ENCODE measurements at regions not wholly inside any gene's neighbourhood (a gene's known extent, or its start where the extent isn't known, plus 50 kb on each side); places are given as distances from the start of the nearest gene placed in this dataset.

DNA sequence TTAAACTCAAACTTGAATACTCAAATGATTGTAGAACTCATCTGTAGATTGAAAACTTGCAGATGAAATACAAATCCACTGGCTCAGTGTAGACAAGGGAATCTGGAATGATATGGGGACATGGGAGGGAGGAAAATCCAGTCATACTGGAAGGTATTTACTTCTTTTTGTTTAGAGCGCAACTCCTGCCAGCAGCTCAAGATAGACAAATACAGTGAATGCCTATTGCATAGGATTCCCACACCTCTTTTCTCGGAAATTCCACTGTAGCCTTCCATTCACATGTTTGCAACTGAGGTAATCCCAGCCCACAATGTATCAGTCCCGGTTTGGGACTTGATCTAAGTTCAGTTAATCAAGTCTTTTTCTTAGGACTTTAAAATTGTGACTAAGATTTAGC is 311.2 kb downstream of the PTPRC start:
- Histone ChIP-seq H3K27ac (ENCODE audit: low read length) (no peak overlapping the region), H3K9me3 (ENCODE audit: insufficient read depth, low read length) (0 out of 2 replicates have a peak, but pooled peaks cover 3% of the 10 kb centered on the region), H3K27me3 (ENCODE audit: low read depth, low read length) (no peaks in the 10 kb centered on the region), H3K79me2 (ENCODE audit: low read length) (no peaks in the 10 kb centered on the region), H2AFZ (ENCODE audit: low read depth, low read length) (no peak overlapping the region), H3K36me3 (replicated peaks; ENCODE audit: low read depth, low read length) (no peaks in the 10 kb centered on the region), H3K4me2 (ENCODE audit: low read length) (no peak overlapping the region), H3K9ac (ENCODE audit: low read length) (no peak overlapping the region), H3K4me3 (ENCODE audit: low read length) (no peak overlapping the region), H4K20me1 (ENCODE audit: insufficient read depth, low read length) (no peaks in the 10 kb centered on the region), H3K4me1 (ENCODE audit: low read length) (no peaks in the 10 kb centered on the region)
- TF ChIP-seq, protein P1, sequence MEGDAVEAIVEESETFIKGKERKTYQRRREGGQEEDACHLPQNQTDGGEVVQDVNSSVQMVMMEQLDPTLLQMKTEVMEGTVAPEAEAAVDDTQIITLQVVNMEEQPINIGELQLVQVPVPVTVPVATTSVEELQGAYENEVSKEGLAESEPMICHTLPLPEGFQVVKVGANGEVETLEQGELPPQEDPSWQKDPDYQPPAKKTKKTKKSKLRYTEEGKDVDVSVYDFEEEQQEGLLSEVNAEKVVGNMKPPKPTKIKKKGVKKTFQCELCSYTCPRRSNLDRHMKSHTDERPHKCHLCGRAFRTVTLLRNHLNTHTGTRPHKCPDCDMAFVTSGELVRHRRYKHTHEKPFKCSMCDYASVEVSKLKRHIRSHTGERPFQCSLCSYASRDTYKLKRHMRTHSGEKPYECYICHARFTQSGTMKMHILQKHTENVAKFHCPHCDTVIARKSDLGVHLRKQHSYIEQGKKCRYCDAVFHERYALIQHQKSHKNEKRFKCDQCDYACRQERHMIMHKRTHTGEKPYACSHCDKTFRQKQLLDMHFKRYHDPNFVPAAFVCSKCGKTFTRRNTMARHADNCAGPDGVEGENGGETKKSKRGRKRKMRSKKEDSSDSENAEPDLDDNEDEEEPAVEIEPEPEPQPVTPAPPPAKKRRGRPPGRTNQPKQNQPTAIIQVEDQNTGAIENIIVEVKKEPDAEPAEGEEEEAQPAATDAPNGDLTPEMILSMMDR (IDR thresholded peaks at IDR 0.05; ENCODE audit: low read depth, low read length), result no peak
- no peak for TF ChIP-seq EZH2phosphoT487 (IDR thresholded peaks at IDR 0.05; ENCODE audit: low read depth)

DNA sequence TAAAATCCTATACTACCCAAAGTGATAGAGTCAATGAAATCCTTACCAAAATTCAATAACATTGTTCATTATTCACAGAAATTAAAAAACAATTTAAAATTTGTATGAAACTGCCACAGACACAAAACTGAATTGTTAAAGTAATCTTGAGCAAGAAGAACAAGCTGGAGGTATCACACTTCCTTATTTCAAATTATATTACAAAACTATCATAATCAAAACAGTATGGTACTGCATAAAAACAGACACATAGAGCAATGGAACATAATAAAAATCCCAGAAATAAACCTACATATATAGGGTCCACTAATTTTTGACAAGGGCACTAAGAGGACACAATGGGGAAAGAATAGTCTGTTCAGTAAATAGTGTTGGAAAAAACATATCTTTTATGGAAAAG is 316.2 kb downstream of the PTPRC start:
- H3K27ac ChIP-seq (ENCODE audit: low read length), result no peak overlapping the region
- no peak for TF ChIP-seq EZH2phosphoT487 (IDR thresholded peaks at IDR 0.05; ENCODE audit: low read depth)
- TF ChIP-seq, protein P1 (IDR thresholded peaks at IDR 0.05; ENCODE audit: low read depth, low read length), result no peak
- H3K9me3 ChIP-seq (ENCODE audit: insufficient read depth, low read length), result 0 out of 2 replicates have a peak, but pooled peaks cover 6% of the 10 kb centered on the region
- H3K9ac ChIP-seq (ENCODE audit: low read length), result no peak overlapping the region
- H3K4me1 ChIP-seq (ENCODE audit: low read length), result no peaks in the 10 kb centered on the region
- H2AFZ ChIP-seq (ENCODE audit: low read depth, low read length), result no peak overlapping the region
- no peaks in the 10 kb centered on the region for H3K79me2 ChIP-seq (ENCODE audit: low read length)
- no peak overlapping the region for H3K4me2 ChIP-seq (ENCODE audit: low read length)
- H3K36me3 ChIP-seq (replicated peaks; ENCODE audit: low read depth, low read length), result no peaks in the 10 kb centered on the region
- no peaks in the 10 kb centered on the region for H3K27me3 ChIP-seq (ENCODE audit: low read depth, low read length)
- no peaks in the 10 kb centered on the region for H4K20me1 ChIP-seq (ENCODE audit: insufficient read depth, low read length)
- no peak overlapping the region for H3K4me3 ChIP-seq (ENCODE audit: low read length)

DNA sequence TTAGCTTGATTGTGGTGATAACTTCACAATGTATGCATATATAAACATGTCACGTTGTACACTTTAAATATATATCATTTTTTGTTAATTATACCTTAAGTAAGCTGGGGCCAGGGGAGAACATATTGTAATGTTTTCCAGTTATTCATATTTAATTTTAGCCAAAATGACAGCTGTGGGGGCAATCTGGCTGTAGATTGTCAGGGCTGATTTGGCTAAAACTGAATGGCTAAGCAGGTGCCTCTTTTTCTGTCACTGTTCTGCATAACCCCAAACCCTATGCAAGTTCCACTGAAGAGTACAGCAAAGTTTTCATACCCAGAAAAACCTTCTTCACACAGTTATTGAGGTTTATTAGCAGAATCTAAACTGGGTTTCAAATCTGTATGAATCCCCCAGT is 318.2 kb downstream of the PTPRC start:
- TF ChIP-seq EZH2phosphoT487 (IDR thresholded peaks at IDR 0.05; ENCODE audit: low read depth), result no peak
- TF ChIP-seq, protein P1 (IDR thresholded peaks at IDR 0.05; ENCODE audit: low read depth, low read length), result no peak
- no peaks in the 10 kb centered on the region for H3K27me3 ChIP-seq (ENCODE audit: low read depth, low read length)
- H3K9ac ChIP-seq (ENCODE audit: low read length), result no peak overlapping the region
- no peaks in the 10 kb centered on the region for H3K79me2 ChIP-seq (ENCODE audit: low read length)
- H3K4me3 ChIP-seq (ENCODE audit: low read length), result no peak overlapping the region
- 0 out of 2 replicates have a peak, but pooled peaks cover 6% of the 10 kb centered on the region for H3K9me3 ChIP-seq (ENCODE audit: insufficient read depth, low read length)
- no peaks in the 10 kb centered on the region for H3K4me1 ChIP-seq (ENCODE audit: low read length)
- H3K4me2 ChIP-seq (ENCODE audit: low read length), result no peak overlapping the region
- H2AFZ ChIP-seq (ENCODE audit: low read depth, low read length), result no peak overlapping the region
- H3K27ac ChIP-seq (ENCODE audit: low read length), result no peak overlapping the region
- H4K20me1 ChIP-seq (ENCODE audit: insufficient read depth, low read length), result no peaks in the 10 kb centered on the region
- H3K36me3 ChIP-seq (replicated peaks; ENCODE audit: low read depth, low read length), result no peaks in the 10 kb centered on the region

DNA sequence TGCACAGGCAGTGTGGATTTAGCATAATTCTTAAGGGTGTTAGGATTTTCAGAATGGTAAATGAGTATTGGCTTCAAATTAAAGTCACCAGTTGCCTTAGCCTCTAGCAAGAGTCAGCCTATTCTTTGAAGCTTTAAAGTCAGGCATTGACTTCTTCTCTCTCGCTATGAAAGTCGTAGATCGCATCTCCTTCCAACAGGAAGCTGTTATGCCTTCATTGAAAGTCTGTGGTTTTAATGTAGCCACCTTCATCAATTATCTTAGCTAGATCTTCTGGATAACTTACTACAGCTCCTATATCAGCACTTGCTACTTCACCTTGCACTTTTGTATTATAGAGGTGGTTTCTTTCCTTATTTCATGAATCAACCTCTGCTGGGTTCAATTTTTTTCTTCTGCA is 320.2 kb downstream of the PTPRC start:
- no peaks in the 10 kb centered on the region for H3K79me2 ChIP-seq (ENCODE audit: low read length)
- H3K27me3 ChIP-seq (ENCODE audit: low read depth, low read length), result no peaks in the 10 kb centered on the region
- no peak overlapping the region for H3K4me3 ChIP-seq (ENCODE audit: low read length)
- H3K4me1 ChIP-seq (ENCODE audit: low read length), result no peaks in the 10 kb centered on the region
- no peaks in the 10 kb centered on the region for H3K36me3 ChIP-seq (replicated peaks; ENCODE audit: low read depth, low read length)
- no peak for TF ChIP-seq EZH2phosphoT487 (IDR thresholded peaks at IDR 0.05; ENCODE audit: low read depth)
- TF ChIP-seq, protein P1 (IDR thresholded peaks at IDR 0.05; ENCODE audit: low read depth, low read length), result no peak
- H4K20me1 ChIP-seq (ENCODE audit: insufficient read depth, low read length), result no peaks in the 10 kb centered on the region
- H3K27ac ChIP-seq (ENCODE audit: low read length), result no peak overlapping the region
- H2AFZ ChIP-seq (ENCODE audit: low read depth, low read length), result no peak overlapping the region
- 0 out of 2 replicates have a peak, but pooled peaks cover 6% of the 10 kb centered on the region for H3K9me3 ChIP-seq (ENCODE audit: insufficient read depth, low read length)
- no peak overlapping the region for H3K9ac ChIP-seq (ENCODE audit: low read length)
- H3K4me2 ChIP-seq (ENCODE audit: low read length), result no peak overlapping the region

All from OCI-LY3 (cell line).